ENCODE measurements at regions not wholly inside any gene's neighbourhood (a gene's known extent, or its start where the extent isn't known, plus 50 kb on each side); places are given as distances from the start of the nearest gene placed in this dataset.

DNA sequence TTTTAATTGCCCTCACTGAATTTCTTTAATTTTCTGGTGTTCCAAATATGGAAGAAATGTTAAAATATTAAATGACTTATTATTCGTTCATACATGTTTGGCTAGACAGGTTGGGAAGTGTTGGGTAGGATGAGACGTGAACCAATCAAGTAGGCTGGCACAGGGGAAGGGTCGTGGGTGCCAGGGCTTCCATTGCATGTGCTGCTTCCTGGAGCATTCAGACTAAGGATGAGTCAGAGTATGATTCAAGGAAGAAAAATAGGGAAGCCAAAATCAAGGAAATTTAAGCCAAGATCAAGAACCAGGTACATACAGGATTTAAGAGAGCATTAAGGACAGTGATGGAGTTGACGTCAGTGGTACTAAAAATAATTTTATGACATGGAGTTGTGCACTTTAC is 2068.0 kb downstream of the MAT2B start:
- ATAC-seq = no peak
- TF ChIP-seq ZNF565 (CRISPR knock-in tag; conservative IDR thresholded peaks at IDR 0.05; ENCODE audit: low read depth) (no peak), ZFP3 (CRISPR knock-in tag; IDR thresholded peaks at IDR 0.05) (no peak), OSR1 (CRISPR knock-in tag; IDR thresholded peaks at IDR 0.05) (no peak), ESRRG (CRISPR knock-in tag; IDR thresholded peaks at IDR 0.05) (no peak), TCF4 (CRISPR knock-in tag; IDR thresholded peaks at IDR 0.05; ENCODE audit: borderline replicate concordance) (no peak), BACH2 (CRISPR knock-in tag; IDR thresholded peaks at IDR 0.05; ENCODE audit: borderline replicate concordance) (no peak), ISL1 (CRISPR knock-in tag; IDR thresholded peaks at IDR 0.05) (no peak), RARB (CRISPR knock-in tag; IDR thresholded peaks at IDR 0.05) (no peak)
- TF ChIP-seq, protein P1, sequence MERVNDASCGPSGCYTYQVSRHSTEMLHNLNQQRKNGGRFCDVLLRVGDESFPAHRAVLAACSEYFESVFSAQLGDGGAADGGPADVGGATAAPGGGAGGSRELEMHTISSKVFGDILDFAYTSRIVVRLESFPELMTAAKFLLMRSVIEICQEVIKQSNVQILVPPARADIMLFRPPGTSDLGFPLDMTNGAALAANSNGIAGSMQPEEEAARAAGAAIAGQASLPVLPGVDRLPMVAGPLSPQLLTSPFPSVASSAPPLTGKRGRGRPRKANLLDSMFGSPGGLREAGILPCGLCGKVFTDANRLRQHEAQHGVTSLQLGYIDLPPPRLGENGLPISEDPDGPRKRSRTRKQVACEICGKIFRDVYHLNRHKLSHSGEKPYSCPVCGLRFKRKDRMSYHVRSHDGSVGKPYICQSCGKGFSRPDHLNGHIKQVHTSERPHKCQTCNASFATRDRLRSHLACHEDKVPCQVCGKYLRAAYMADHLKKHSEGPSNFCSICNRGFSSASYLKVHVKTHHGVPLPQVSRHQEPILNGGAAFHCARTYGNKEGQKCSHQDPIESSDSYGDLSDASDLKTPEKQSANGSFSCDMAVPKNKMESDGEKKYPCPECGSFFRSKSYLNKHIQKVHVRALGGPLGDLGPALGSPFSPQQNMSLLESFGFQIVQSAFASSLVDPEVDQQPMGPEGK (CRISPR knock-in tag; IDR thresholded peaks at IDR 0.05; ENCODE audit: borderline replicate concordance) = no peak
- TF ChIP-seq, protein P2, sequence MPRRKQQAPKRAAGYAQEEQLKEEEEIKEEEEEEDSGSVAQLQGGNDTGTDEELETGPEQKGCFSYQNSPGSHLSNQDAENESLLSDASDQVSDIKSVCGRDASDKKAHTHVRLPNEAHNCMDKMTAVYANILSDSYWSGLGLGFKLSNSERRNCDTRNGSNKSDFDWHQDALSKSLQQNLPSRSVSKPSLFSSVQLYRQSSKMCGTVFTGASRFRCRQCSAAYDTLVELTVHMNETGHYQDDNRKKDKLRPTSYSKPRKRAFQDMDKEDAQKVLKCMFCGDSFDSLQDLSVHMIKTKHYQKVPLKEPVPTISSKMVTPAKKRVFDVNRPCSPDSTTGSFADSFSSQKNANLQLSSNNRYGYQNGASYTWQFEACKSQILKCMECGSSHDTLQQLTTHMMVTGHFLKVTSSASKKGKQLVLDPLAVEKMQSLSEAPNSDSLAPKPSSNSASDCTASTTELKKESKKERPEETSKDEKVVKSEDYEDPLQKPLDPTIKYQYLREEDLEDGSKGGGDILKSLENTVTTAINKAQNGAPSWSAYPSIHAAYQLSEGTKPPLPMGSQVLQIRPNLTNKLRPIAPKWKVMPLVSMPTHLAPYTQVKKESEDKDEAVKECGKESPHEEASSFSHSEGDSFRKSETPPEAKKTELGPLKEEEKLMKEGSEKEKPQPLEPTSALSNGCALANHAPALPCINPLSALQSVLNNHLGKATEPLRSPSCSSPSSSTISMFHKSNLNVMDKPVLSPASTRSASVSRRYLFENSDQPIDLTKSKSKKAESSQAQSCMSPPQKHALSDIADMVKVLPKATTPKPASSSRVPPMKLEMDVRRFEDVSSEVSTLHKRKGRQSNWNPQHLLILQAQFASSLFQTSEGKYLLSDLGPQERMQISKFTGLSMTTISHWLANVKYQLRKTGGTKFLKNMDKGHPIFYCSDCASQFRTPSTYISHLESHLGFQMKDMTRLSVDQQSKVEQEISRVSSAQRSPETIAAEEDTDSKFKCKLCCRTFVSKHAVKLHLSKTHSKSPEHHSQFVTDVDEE (CRISPR knock-in tag; IDR thresholded peaks at IDR 0.05) = no peak
- TF ChIP-seq, protein P3, sequence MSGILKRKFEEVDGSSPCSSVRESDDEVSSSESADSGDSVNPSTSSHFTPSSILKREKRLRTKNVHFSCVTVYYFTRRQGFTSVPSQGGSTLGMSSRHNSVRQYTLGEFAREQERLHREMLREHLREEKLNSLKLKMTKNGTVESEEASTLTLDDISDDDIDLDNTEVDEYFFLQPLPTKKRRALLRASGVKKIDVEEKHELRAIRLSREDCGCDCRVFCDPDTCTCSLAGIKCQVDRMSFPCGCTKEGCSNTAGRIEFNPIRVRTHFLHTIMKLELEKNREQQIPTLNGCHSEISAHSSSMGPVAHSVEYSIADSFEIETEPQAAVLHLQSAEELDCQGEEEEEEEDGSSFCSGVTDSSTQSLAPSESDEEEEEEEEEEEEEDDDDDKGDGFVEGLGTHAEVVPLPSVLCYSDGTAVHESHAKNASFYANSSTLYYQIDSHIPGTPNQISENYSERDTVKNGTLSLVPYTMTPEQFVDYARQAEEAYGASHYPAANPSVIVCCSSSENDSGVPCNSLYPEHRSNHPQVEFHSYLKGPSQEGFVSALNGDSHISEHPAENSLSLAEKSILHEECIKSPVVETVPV (CRISPR knock-in tag; IDR thresholded peaks at IDR 0.05) = no peak

DNA sequence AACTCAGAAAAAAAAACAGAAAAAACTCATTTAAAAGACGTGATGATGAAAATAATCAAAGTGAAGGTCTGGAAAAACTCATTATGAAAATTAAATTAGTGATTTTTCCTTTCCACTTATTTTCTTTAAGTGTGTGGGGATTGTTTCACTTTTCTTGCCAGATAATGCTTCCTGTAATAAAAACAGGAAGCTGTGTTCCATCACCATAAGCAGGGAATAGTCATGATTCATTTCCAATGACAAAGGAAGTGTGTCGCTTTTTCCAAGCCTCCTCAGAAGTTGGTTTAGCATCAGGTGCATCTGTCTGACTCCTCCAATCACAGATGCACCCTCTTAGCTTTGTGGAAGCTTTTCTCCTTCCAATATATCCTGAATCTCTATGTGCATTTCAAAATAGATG is 2068.7 kb downstream of the MAT2B start:
- ATAC-seq = no peak

DNA sequence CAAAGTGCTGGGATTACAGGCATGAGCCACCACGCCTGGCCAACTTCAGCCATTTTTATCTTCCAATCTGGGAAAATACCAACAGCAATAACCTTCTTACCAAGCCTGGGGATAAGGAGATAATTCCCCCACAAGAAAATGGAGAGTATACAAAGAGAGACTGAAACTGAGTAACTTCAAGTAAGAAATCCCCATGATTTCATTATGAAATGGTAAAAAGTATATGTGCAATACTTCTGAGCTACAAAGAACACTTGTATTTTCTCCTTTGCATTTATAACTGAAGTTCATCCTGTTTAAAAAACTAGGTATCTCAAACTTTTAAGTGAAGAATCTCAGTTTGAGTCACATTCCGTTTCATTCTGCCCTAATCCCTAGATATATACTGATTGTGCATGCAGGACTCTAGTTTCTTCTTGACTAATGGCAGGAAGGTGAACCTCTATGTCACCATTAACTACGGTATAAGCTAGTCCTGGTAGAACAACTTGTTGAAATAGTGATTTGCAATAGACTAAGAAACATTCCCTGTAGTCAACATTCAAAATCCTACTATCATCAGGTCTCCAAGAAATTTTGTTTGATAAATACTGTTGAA is 2071.4 kb downstream of the MAT2B start:
- no peak for ATAC-seq
- TF ChIP-seq RARB (CRISPR knock-in tag; IDR thresholded peaks at IDR 0.05) (no peak), SNAI2 (CRISPR knock-in tag; IDR thresholded peaks at IDR 0.05) (no peak), ESRRG (CRISPR knock-in tag; IDR thresholded peaks at IDR 0.05) (no peak), ARNTL (CRISPR knock-in tag; IDR thresholded peaks at IDR 0.05; ENCODE audit: borderline replicate concordance, low read depth) (no peak), ZNF70 (CRISPR knock-in tag; IDR thresholded peaks at IDR 0.05) (no peak), CSDC2 (CRISPR knock-in tag; IDR thresholded peaks at IDR 0.05) (no peak), ZC3H10 (CRISPR knock-in tag; IDR thresholded peaks at IDR 0.05) (no peak), PPARA (CRISPR knock-in tag; IDR thresholded peaks at IDR 0.05; ENCODE audit: borderline replicate concordance) (no peak)
- TF ChIP-seq, protein P1 (CRISPR knock-in tag; IDR thresholded peaks at IDR 0.05; ENCODE audit: borderline replicate concordance) = no peak
- TF ChIP-seq, protein P4, sequence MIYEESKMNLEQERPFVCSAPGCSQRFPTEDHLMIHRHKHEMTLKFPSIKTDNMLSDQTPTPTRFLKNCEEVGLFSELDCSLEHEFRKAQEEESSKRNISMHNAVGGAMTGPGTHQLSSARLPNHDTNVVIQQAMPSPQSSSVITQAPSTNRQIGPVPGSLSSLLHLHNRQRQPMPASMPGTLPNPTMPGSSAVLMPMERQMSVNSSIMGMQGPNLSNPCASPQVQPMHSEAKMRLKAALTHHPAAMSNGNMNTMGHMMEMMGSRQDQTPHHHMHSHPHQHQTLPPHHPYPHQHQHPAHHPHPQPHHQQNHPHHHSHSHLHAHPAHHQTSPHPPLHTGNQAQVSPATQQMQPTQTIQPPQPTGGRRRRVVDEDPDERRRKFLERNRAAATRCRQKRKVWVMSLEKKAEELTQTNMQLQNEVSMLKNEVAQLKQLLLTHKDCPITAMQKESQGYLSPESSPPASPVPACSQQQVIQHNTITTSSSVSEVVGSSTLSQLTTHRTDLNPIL (CRISPR knock-in tag; IDR thresholded peaks at IDR 0.05; ENCODE audit: low read depth) = no peak

More for the DNA sequence above, 2068.7 kb downstream of the MAT2B start:
- TF ChIP-seq ISL1 (CRISPR knock-in tag; IDR thresholded peaks at IDR 0.05) (no peak), SNAI2 (CRISPR knock-in tag; IDR thresholded peaks at IDR 0.05) (no peak), OSR1 (CRISPR knock-in tag; IDR thresholded peaks at IDR 0.05) (no peak), ARNTL (CRISPR knock-in tag; IDR thresholded peaks at IDR 0.05; ENCODE audit: borderline replicate concordance, low read depth) (no peak), GLIS3 (CRISPR knock-in tag; IDR thresholded peaks at IDR 0.05) (no peak), PPARA (CRISPR knock-in tag; IDR thresholded peaks at IDR 0.05; ENCODE audit: borderline replicate concordance) (no peak), RARB (CRISPR knock-in tag; IDR thresholded peaks at IDR 0.05) (no peak)
- TF ChIP-seq, protein P1 (CRISPR knock-in tag; IDR thresholded peaks at IDR 0.05; ENCODE audit: borderline replicate concordance) = no peak
- TF ChIP-seq, protein P3 (CRISPR knock-in tag; IDR thresholded peaks at IDR 0.05) = no peak

All from SK-N-SH treated with all-trans-retinoic acid at 6 μM for 48 hours (cell line).